ENCODE measurements at regions not wholly inside any gene's neighbourhood (a gene's known extent, or its start where the extent isn't known, plus 50 kb on each side); places are given as distances from the start of the nearest gene placed in this dataset.
"Not testable (repeated sequence)": the region's sequence is repeated elsewhere in the genome, so short reads cannot be mapped to it uniquely, and the experiment has no call there.

- TF ChIP-seq CTCF (IDR thresholded peaks at IDR 0.05; ENCODE audit: low read depth, low read length); EZH2phosphoT487 (IDR thresholded peaks at IDR 0.05; ENCODE audit: low read depth): not testable (repeated sequence)
Observed at GRCh38 chr6:62999242-62999641, 212.0 kb upstream of the FKBP1C start.

Measured in OCI-LY3 (cell line).